ENCODE measurements at regions not wholly inside any gene's neighbourhood (a gene's known extent, or its start where the extent isn't known, plus 50 kb on each side); places are given as distances from the start of the nearest gene placed in this dataset.

- no peak overlapping the region for H3K4me3 ChIP-seq (ENCODE audit: low read depth, poor library complexity, severe bottlenecking)
- intact Hi-C loops (cut with DNase I; ENCODE audit: low total_unique reads) = no loop called here
- 85 to 92% methylated on average over 3 of the region's 3 CpGs for WGBS, 2 donors
- DNase-seq (ENCODE audit: low spot score in 2 of 2) = no peak
- no peak for TF ChIP-seq POLR2A (IDR thresholded peaks at IDR 0.05)
- TF ChIP-seq CTCF (IDR thresholded peaks at IDR 0.05) = no peak
Measured at GRCh38 chr5:23064710-23065109, 211.6 kb upstream of the CDH12 start.

GRCh38 chr5:23053846-23054245 is 200.7 kb upstream of the CDH12 start:
- TF ChIP-seq POLR2A (IDR thresholded peaks at IDR 0.05) (no peak), CTCF (IDR thresholded peaks at IDR 0.05) (no peak)

DNA sequence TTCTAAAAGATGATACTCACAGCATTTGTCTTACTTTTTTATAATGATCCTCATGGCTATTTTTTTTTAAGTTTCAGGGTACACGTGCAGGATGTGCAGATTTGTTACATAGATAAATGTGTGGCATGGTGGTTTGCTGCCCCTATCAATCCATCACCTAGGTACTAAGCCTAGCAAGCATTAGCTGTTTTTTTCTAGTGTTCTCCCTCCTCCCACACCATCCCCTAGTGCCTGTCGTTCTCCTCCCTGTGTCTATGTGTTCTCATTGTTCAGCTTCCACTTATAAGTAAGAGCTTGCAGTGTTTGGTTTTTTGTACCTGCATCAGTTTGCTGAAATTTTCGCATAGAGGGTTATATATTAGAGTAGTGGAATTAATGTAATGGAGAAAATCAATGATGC is 189.1 kb upstream of the CDH12 start:
- TF ChIP-seq POLR2A (IDR thresholded peaks at IDR 0.05) (no peak), CTCF (IDR thresholded peaks at IDR 0.05) (no peak)
- intact Hi-C loops (cut with DNase I; ENCODE audit: low total_unique reads) = no loop called here
- no peak overlapping the region for H3K4me3 ChIP-seq (ENCODE audit: low read depth, poor library complexity, severe bottlenecking)
- DNase-seq (ENCODE audit: low spot score in 2 of 2) = no peak
- 27 to 29% methylated on average over 3 of the region's 3 CpGs for WGBS, 2 donors

More at GRCh38 chr5:23053846-23054245, 200.7 kb upstream of the CDH12 start:
- H3K4me3 ChIP-seq (ENCODE audit: low read depth, poor library complexity, severe bottlenecking) = no peak overlapping the region
- WGBS, 2 donors = 18 to 23% methylated on average over 1 of the region's 1 CpG
- intact Hi-C loops (cut with DNase I; ENCODE audit: low total_unique reads) = no loop called here
- no peak for DNase-seq (ENCODE audit: low spot score in 2 of 2)

DNA sequence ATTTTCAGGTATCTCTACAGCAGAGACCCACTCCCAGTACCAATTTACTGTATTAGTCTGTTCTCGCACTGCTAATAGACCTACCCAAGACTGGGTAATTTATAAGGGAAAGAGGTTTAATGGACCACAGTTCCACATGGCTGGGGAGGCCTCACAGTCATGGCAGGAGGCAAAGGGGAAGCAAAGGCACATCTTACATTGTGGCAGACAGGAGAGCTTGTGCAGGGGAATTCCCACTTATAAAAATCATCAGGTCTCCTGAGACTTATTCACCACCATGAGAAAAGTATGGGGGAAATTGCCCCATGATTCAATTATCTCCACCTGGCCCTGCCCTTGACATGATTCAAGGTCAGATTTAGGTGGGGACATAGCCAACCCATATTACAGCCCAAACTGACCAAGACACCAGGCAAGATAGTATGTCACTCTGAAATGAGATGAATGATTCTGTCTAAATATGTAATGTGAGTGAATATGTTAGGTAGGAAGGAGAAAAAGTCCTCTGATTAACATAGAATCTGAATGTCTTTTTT is 182.5 kb upstream of the CDH12 start:
- DNase-seq (ENCODE audit: low spot score in 2 of 2) = no peak
- H3K4me3 ChIP-seq (ENCODE audit: low read depth, poor library complexity, severe bottlenecking) = no peak overlapping the region
- WGBS, 2 donors = 58 to 94% methylated on average over 1 of the region's 1 CpG
- no peak for TF ChIP-seq POLR2A (IDR thresholded peaks at IDR 0.05)
- intact Hi-C loops (cut with DNase I; ENCODE audit: low total_unique reads) = no loop called here

GRCh38 chr5:23033864-23034263 is 180.7 kb upstream of the CDH12 start:
- TF ChIP-seq CTCF (IDR thresholded peaks at IDR 0.05) (no peak), POLR2A (IDR thresholded peaks at IDR 0.05) (no peak)
- DNase-seq (ENCODE audit: low spot score in 2 of 2) = no peak
- 93 to 96% methylated on average over 1 of the region's 1 CpG for WGBS, 2 donors
- no peak overlapping the region for H3K4me3 ChIP-seq (ENCODE audit: low read depth, poor library complexity, severe bottlenecking)
- intact Hi-C loops (cut with DNase I; ENCODE audit: low total_unique reads) = no loop called here

DNA sequence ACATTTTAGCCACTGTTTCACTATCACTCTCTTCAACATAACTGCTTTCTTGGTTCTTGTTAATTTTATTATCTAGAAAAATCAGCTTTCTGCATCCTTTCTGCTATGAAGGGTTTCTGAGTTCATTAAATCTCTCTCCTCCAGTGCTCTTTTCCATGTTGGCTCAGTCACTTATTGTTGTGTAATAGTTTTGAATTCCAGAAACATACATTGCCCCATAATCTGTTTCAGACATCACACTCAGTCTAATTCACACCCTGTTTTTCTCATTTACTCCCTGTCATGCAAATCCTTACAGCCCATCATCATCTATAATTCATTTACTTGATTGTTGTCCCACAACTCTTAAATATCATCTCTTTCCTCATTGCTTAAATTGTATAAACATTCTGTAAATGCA is 176.1 kb upstream of the CDH12 start:
- intact Hi-C loops (cut with DNase I; ENCODE audit: low total_unique reads) = no loop called here
- DNase-seq (ENCODE audit: low spot score in 2 of 2) = no peak

More for the DNA sequence above, 176.1 kb upstream of the CDH12 start:
- no peak for TF ChIP-seq CTCF (IDR thresholded peaks at IDR 0.05)
- no peak for TF ChIP-seq POLR2A (IDR thresholded peaks at IDR 0.05)
- H3K4me3 ChIP-seq (ENCODE audit: low read depth, poor library complexity, severe bottlenecking) = no peak overlapping the region
